ENCODE measurements at regions not wholly inside any gene's neighbourhood (a gene's known extent, or its start where the extent isn't known, plus 50 kb on each side); places are given as distances from the start of the nearest gene placed in this dataset.

DNA sequence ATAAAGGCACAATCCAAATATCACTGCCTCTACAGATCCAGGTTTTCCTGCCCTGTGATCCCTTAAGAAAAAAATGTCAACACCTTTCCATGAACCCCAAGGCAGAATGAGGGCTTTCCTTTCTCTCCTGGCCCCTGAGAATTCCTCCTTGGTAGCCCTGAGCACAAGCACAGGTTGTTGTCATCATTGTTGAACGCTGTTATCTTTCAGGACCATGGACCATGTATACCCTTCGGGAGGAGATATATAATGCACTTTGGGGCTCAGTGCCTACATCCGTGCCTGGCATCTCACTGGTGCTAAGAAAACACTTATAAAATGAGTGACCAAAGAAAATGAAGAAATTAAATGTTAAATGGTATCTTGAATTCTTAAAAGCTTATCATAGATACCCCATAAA lies 296.2 kb downstream of the SETD4 start:
- TF ChIP-seq, protein P1, sequence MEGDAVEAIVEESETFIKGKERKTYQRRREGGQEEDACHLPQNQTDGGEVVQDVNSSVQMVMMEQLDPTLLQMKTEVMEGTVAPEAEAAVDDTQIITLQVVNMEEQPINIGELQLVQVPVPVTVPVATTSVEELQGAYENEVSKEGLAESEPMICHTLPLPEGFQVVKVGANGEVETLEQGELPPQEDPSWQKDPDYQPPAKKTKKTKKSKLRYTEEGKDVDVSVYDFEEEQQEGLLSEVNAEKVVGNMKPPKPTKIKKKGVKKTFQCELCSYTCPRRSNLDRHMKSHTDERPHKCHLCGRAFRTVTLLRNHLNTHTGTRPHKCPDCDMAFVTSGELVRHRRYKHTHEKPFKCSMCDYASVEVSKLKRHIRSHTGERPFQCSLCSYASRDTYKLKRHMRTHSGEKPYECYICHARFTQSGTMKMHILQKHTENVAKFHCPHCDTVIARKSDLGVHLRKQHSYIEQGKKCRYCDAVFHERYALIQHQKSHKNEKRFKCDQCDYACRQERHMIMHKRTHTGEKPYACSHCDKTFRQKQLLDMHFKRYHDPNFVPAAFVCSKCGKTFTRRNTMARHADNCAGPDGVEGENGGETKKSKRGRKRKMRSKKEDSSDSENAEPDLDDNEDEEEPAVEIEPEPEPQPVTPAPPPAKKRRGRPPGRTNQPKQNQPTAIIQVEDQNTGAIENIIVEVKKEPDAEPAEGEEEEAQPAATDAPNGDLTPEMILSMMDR (IDR thresholded peaks at IDR 0.05): no peak
- TF ChIP-seq POLR2A (IDR thresholded peaks at IDR 0.05): no peak

Measured in thyroid gland (tissue), 4 donors.